ENCODE measurements at regions not wholly inside any gene's neighbourhood (a gene's known extent, or its start where the extent isn't known, plus 50 kb on each side); places are given as distances from the start of the nearest gene placed in this dataset.
A peak's percentile ranks its signal among the peaks of the same experiment; 100 is the strongest.

GRCh38 chr3:193859195-193859594 is 266.2 kb downstream of the OPA1 start:
- Mint-ChIP-seq H3K27ac (no peak overlapping the region), H3K27me3 (peaks cover 5% of the 10 kb centered on the region), H3K9me3 (ENCODE audit: low read depth) (no peaks in the 10 kb centered on the region)

DNA sequence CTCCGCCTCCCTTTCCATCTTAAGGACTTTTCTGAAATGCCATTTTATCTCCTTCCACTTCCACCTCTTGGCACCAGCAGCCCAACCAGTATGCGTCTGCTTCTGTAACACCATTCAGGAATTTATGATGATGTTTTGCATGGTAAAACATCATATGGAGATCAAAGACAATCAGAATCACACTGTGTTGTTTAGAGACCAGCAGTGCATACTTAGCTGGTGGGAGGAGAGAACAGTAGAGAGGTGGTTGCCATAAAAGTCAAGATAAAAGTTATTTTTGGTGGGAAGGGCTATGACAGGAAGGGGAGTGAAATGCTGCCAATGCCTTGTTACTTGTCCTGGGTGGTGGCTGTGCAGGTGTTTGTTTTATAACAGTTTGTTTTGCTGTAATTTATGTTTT is 268.0 kb downstream of the OPA1 start:
- H3K4me3 Mint-ChIP-seq (ENCODE audit: low read depth): no peak overlapping the region
- peaks cover 5% of the 10 kb centered on the region for H3K27me3 Mint-ChIP-seq
- no peaks in the 10 kb centered on the region for H3K36me3 Mint-ChIP-seq (ENCODE audit: insufficient read depth)
- H3K27ac Mint-ChIP-seq: no peak overlapping the region
- DNase-seq (ENCODE audit: low spot score, unreplicated experiment): no peak
- no peaks in the 10 kb centered on the region for H3K9me3 Mint-ChIP-seq (ENCODE audit: low read depth)
- peaks cover 23% of the 10 kb centered on the region for H3K4me1 Mint-ChIP-seq (ENCODE audit: low read depth)
- TF ChIP-seq, protein P1, sequence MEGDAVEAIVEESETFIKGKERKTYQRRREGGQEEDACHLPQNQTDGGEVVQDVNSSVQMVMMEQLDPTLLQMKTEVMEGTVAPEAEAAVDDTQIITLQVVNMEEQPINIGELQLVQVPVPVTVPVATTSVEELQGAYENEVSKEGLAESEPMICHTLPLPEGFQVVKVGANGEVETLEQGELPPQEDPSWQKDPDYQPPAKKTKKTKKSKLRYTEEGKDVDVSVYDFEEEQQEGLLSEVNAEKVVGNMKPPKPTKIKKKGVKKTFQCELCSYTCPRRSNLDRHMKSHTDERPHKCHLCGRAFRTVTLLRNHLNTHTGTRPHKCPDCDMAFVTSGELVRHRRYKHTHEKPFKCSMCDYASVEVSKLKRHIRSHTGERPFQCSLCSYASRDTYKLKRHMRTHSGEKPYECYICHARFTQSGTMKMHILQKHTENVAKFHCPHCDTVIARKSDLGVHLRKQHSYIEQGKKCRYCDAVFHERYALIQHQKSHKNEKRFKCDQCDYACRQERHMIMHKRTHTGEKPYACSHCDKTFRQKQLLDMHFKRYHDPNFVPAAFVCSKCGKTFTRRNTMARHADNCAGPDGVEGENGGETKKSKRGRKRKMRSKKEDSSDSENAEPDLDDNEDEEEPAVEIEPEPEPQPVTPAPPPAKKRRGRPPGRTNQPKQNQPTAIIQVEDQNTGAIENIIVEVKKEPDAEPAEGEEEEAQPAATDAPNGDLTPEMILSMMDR (IDR thresholded peaks at IDR 0.05; ENCODE audit: unreplicated experiment): no peak

More at GRCh38 chr3:193859195-193859594, 266.2 kb downstream of the OPA1 start:
- peaks cover 18% of the 10 kb centered on the region for H3K4me1 Mint-ChIP-seq (ENCODE audit: low read depth)
- H3K36me3 Mint-ChIP-seq (ENCODE audit: insufficient read depth): no peaks in the 10 kb centered on the region
- TF ChIP-seq, protein P1 (IDR thresholded peaks at IDR 0.05; ENCODE audit: unreplicated experiment): no peak
- no peak for DNase-seq (ENCODE audit: low spot score, unreplicated experiment)
- no peak overlapping the region for H3K4me3 Mint-ChIP-seq (ENCODE audit: low read depth)

DNA sequence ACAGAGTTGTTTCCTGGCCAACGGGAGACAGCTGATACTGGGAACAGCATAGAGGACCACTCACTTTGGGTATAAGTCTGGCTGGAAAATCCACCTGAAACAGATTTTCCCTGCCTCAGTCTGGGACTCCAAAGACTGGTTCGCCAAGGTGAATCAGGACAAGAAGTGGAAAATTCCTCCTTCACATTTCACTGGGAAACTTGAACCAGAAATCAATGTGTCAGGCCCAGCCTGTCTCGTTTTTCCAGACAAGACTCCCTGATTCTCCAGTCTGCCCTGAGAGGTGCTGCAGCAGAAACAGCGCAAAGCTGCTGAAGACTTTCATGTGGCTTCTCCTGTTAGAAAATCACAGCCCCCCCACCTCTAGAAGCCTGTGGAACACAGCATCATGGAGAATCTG is 269.8 kb downstream of the OPA1 start:
- no peaks in the 10 kb centered on the region for H3K9me3 Mint-ChIP-seq (ENCODE audit: low read depth)
- peaks cover 6% of the 10 kb centered on the region for H3K27me3 Mint-ChIP-seq
- H3K27ac Mint-ChIP-seq: peak overlapping the region; percentile 45
- H3K36me3 Mint-ChIP-seq (ENCODE audit: insufficient read depth): no peaks in the 10 kb centered on the region
- no peak for DNase-seq (ENCODE audit: low spot score, unreplicated experiment)
- H3K4me1 Mint-ChIP-seq (ENCODE audit: low read depth): peaks cover 23% of the 10 kb centered on the region
- H3K4me3 Mint-ChIP-seq (ENCODE audit: low read depth): no peak overlapping the region
- TF ChIP-seq, protein P1 (IDR thresholded peaks at IDR 0.05; ENCODE audit: unreplicated experiment): no peak

- TF ChIP-seq, protein P1 (IDR thresholded peaks at IDR 0.05; ENCODE audit: unreplicated experiment): no peak
Measured at GRCh38 chr3:193863657-193864357, 270.8 kb downstream of the OPA1 start.

DNA sequence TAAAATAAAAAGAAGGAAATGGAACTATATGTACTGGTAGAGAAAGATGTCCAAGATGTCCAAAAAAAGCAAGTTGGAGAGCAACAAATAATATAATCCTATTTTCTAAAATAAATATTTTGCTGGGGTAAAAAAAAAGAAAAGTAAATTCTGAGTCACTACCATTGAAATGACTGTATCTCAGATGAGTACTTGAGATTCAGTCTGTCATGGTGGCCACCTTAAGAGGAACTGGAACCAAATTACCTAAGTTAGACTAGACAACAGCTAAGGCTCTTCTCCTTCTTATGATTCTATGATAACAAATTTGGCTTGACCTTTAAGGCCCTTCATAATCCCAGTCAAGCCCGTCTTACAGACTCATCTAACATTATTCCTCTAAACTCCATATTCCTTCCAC is 270.6 kb upstream of the HES1 start:
- TF ChIP-seq, protein P1 (IDR thresholded peaks at IDR 0.05; ENCODE audit: unreplicated experiment): no peak
- H3K9me3 Mint-ChIP-seq (ENCODE audit: low read depth): no peaks in the 10 kb centered on the region
- no peak overlapping the region for H3K27ac Mint-ChIP-seq
- no peaks in the 10 kb centered on the region for H3K36me3 Mint-ChIP-seq (ENCODE audit: insufficient read depth)
- H3K27me3 Mint-ChIP-seq: peaks cover 20% of the 10 kb centered on the region
- peaks cover 29% of the 10 kb centered on the region for H3K4me1 Mint-ChIP-seq (ENCODE audit: low read depth)
- DNase-seq (ENCODE audit: low spot score, unreplicated experiment): no peak
- H3K4me3 Mint-ChIP-seq (ENCODE audit: low read depth): no peak overlapping the region

More at GRCh38 chr3:193863657-193864357, 270.8 kb downstream of the OPA1 start:
- H3K4me1 Mint-ChIP-seq (ENCODE audit: low read depth): peaks cover 24% of the 10 kb centered on the region
- H3K36me3 Mint-ChIP-seq (ENCODE audit: insufficient read depth): no peaks in the 10 kb centered on the region
- H3K27ac Mint-ChIP-seq: no peak overlapping the region
- peaks cover 15% of the 10 kb centered on the region for H3K27me3 Mint-ChIP-seq
- no peak overlapping the region for H3K4me3 Mint-ChIP-seq (ENCODE audit: low read depth)
- H3K9me3 Mint-ChIP-seq (ENCODE audit: low read depth): no peaks in the 10 kb centered on the region
- DNase-seq (ENCODE audit: low spot score, unreplicated experiment): no peak
